HG03342 (cell line): ENCODE measurements at regions not wholly inside any gene's neighbourhood (a gene's known extent, or its start where the extent isn't known, plus 50 kb on each side); places are given as distances from the start of the nearest gene placed in this dataset.
A peak's percentile ranks its signal among the peaks of the same experiment; 100 is the strongest.

ENCODE experiments used
- ATAC-seq: cut with Tn5 transposase; IDR thresholded peaks from one replicate; pipeline ENCODE4 v1.9.1; 2021; ENCODE audit warnings: mild to moderate bottlenecking, moderate library complexity; ENCODE audit not compliant: unreplicated experiment

GRCh38 chr10:84770824-84771223 is 442.4 kb downstream of the CCSER2 start:
- no peak for ATAC-seq

GRCh38 chr10:84783386-84783785 is 455.0 kb downstream of the CCSER2 start:
- ATAC-seq, result peak; percentile 82

- ATAC-seq, result no peak
Measured at GRCh38 chr10:84783909-84784308, 455.5 kb downstream of the CCSER2 start.

- ATAC-seq, result no peak
Measured at GRCh38 chr10:84784749-84785148, 456.4 kb downstream of the CCSER2 start.

- ATAC-seq, result no peak
Measured at GRCh38 chr10:84789026-84789425, 460.6 kb downstream of the CCSER2 start.

GRCh38 chr10:84798312-84798711 is 469.9 kb downstream of the CCSER2 start:
- ATAC-seq, result no peak

GRCh38 chr10:84801156-84801555 is 472.8 kb downstream of the CCSER2 start:
- ATAC-seq, result no peak

- ATAC-seq, result no peak
Measured at GRCh38 chr10:84801916-84802315, 473.5 kb downstream of the CCSER2 start.

GRCh38 chr10:84805149-84805548 is 476.8 kb downstream of the CCSER2 start:
- no peak for ATAC-seq

- ATAC-seq, result no peak
Measured at GRCh38 chr10:84811113-84811512, 482.7 kb downstream of the CCSER2 start.

GRCh38 chr10:84818961-84819360 is 490.6 kb downstream of the CCSER2 start:
- ATAC-seq, result no peak

- ATAC-seq, result no peak
Measured at GRCh38 chr10:84820120-84820519, 491.7 kb downstream of the CCSER2 start.

- ATAC-seq, result no peak
Measured at GRCh38 chr10:84820596-84820995, 492.2 kb downstream of the CCSER2 start.

GRCh38 chr10:84822931-84823630 is 494.7 kb downstream of the CCSER2 start:
- ATAC-seq, result no peak

- ATAC-seq, result no peak
Measured at GRCh38 chr10:84824525-84824924, 496.1 kb downstream of the CCSER2 start.

- no peak for ATAC-seq
Measured at GRCh38 chr10:84825330-84825729, 496.9 kb downstream of the CCSER2 start.

GRCh38 chr10:84826704-84827103 is 498.3 kb downstream of the CCSER2 start:
- ATAC-seq, result no peak

- ATAC-seq, result no peak
Measured at GRCh38 chr10:84829131-84829530, 500.7 kb downstream of the CCSER2 start.

GRCh38 chr10:84837041-84837812 is 508.8 kb downstream of the CCSER2 start:
- no peak for ATAC-seq

GRCh38 chr10:84837877-84838276 is 509.5 kb downstream of the CCSER2 start:
- ATAC-seq, result no peak

GRCh38 chr10:84838851-84839250 is 510.5 kb downstream of the CCSER2 start:
- no peak for ATAC-seq

- no peak for ATAC-seq
Measured at GRCh38 chr10:84842593-84842992, 514.2 kb downstream of the CCSER2 start.
